ENCODE measurements at regions not wholly inside any gene's neighbourhood (a gene's known extent, or its start where the extent isn't known, plus 50 kb on each side); places are given as distances from the start of the nearest gene placed in this dataset.

- Mint-ChIP-seq H3K27me3 (peaks cover 3% of the 10 kb centered on the region), H3K9me3 (no peaks in the 10 kb centered on the region), H3K27ac (no peak overlapping the region), H3K4me3 (no peak overlapping the region), H3K4me1 (no peaks in the 10 kb centered on the region)
- ATAC-seq (no peak), DNase-seq (no peak)
Measured at GRCh38 chr9:85408494-85408893, 333.3 kb downstream of the AGTPBP1 start.

DNA sequence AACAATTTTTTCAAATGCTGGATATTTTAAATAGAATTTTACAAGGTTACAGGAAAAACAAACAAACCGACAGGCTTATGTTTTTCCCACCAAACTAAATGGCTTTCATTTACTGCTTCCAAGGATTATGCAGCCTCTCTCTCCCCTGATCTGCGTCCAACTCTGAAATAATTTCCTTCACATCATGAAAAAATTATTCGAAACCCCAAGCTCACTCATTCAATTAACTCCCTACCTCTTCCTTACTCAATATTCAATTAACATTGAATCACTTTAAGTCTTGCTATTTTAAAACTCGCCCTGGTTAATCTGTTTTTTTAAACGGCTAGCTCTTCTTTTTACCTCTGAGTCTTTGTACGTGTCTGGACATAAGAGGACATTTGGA lies 336.2 kb downstream of the AGTPBP1 start:
- ATAC-seq (no peak), DNase-seq (no peak)
- H3K4me1 Mint-ChIP-seq = no peaks in the 10 kb centered on the region
- H3K27ac Mint-ChIP-seq = no peak overlapping the region
- H3K27me3 Mint-ChIP-seq = peaks cover 14% of the 10 kb centered on the region
- no peaks in the 10 kb centered on the region for H3K9me3 Mint-ChIP-seq
- no peak overlapping the region for H3K4me3 Mint-ChIP-seq

DNA sequence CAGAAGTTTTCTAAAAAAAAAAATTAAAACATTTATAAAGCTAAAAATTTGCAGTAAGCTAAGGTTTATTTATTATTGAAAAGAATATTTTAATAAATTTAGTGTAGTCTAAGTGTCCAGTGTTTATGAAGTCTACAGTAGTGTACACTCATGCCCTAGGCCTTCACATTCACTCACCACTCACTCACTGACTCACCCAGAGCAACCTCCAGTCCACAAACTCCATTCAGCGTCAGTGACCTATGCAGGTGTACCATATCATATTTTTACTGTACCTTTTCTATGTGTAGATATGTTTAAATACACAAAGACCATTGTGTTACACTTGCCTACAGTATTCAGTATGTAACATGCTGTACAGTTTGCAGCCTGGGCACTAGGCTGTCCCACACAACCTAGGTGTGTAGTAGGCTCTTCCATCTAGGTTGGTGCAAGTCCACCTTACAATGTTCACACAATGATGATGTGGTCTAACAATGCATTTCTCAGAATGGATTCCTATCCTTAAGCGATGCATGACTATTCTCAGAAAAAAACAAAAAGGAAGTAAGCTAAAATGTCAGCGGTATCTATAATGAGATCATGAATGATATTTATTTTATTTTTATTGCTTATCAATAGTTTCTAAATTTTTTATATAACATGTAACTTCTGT lies 336.7 kb downstream of the AGTPBP1 start:
- no peaks in the 10 kb centered on the region for H3K4me1 Mint-ChIP-seq
- peaks cover 15% of the 10 kb centered on the region for H3K27me3 Mint-ChIP-seq
- ATAC-seq (no peak), DNase-seq (no peak)
- H3K4me3 Mint-ChIP-seq = no peak overlapping the region
- H3K9me3 Mint-ChIP-seq = no peaks in the 10 kb centered on the region
- H3K27ac Mint-ChIP-seq = no peak overlapping the region

DNA sequence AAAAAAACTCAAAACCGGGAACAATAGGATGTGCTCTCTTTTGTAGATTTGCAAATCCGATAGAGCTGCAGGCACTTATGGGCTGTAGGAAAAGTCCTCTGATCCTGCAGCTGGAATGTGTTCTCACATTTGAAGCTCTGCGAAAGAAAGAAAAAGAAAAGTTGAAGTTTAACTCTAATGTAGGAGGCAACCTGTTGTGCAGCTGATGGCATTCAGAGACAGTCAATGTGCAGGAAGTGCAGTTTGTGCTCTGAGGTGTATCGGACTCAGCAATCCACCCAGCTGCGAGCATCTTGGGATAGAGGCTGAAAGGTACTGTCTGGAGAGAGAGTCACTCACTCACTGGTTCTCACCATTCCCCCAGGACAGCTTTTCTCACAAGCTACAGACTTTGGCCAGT lies 339.2 kb downstream of the AGTPBP1 start:
- no peaks in the 10 kb centered on the region for H3K9me3 Mint-ChIP-seq
- no peaks in the 10 kb centered on the region for H3K4me1 Mint-ChIP-seq
- H3K27ac Mint-ChIP-seq = no peak overlapping the region
- H3K27me3 Mint-ChIP-seq = peaks cover 15% of the 10 kb centered on the region
- H3K4me3 Mint-ChIP-seq = no peak overlapping the region
- no peak for ATAC-seq
- DNase-seq = no peak

DNA sequence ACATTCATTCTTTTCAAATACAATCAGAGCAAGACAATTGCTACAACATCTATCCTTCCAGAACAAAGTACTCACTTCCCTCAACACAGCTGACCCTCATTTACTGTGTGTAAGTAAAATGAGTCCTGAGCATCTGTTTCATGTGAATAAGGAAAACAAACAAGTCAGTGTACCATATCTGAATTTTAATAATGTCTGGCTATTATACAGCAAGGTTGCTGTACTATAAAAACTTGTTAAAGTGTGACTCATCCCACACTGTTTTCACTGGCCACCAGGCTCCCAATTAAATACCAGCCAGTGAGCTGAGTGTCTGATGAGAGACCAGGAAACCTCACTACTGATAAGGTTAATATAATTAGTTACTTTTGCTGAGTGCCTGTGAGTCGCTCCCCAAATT lies 339.8 kb downstream of the AGTPBP1 start:
- no peak for DNase-seq
- Mint-ChIP-seq H3K27ac (no peak overlapping the region), H3K4me1 (no peaks in the 10 kb centered on the region)

GRCh38 chr9:85397005-85397404 lies 344.7 kb downstream of the AGTPBP1 start:
- no peak overlapping the region for H3K4me3 Mint-ChIP-seq
- DNase-seq = no peak
- ATAC-seq = no peak
- H3K27me3 Mint-ChIP-seq = peaks cover 22% of the 10 kb centered on the region
- H3K4me1 Mint-ChIP-seq = no peaks in the 10 kb centered on the region
- H3K9me3 Mint-ChIP-seq = no peaks in the 10 kb centered on the region
- no peak overlapping the region for H3K27ac Mint-ChIP-seq

More for the DNA sequence above, 339.8 kb downstream of the AGTPBP1 start:
- no peak for ATAC-seq
- Mint-ChIP-seq H3K9me3 (no peaks in the 10 kb centered on the region), H3K4me3 (no peak overlapping the region), H3K27me3 (peaks cover 15% of the 10 kb centered on the region)

DNA sequence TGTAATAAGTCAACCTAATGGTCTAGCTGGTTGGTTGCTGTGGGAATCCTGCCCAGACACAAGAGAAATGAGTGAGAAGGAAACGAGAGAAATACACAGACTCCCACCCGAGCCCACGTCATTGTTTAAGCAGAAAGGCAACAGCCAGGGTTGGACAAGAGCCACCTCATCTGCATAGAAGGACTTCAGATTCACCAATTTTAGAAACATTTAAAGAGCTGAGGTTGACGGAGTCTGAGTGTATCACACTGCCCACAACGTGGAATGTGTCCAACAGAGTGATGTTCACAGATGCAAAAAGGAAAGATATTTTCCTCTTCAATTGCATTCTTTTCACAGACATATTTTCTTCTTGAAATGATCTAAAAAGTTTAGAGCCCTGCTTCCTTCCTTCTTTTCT lies 349.5 kb downstream of the AGTPBP1 start:
- Mint-ChIP-seq H3K4me1 (no peaks in the 10 kb centered on the region), H3K9me3 (no peaks in the 10 kb centered on the region), H3K4me3 (no peak overlapping the region), H3K27ac (no peak overlapping the region), H3K27me3 (peaks cover 23% of the 10 kb centered on the region)
- no peak for ATAC-seq
- no peak for DNase-seq

GRCh38 chr9:85377731-85378289 lies 363.9 kb downstream of the AGTPBP1 start:
- Mint-ChIP-seq H3K4me1 (peaks cover 7% of the 10 kb centered on the region), H3K27ac (peak overlapping the region in 1 of 2 donors; percentile 31), H3K27me3 (peaks cover 21% of the 10 kb centered on the region), H3K9me3 (no peaks in the 10 kb centered on the region), H3K4me3 (no peak overlapping the region)
- DNase-seq (peak; percentile 2 to 11), ATAC-seq (peak; percentile 78)

DNA sequence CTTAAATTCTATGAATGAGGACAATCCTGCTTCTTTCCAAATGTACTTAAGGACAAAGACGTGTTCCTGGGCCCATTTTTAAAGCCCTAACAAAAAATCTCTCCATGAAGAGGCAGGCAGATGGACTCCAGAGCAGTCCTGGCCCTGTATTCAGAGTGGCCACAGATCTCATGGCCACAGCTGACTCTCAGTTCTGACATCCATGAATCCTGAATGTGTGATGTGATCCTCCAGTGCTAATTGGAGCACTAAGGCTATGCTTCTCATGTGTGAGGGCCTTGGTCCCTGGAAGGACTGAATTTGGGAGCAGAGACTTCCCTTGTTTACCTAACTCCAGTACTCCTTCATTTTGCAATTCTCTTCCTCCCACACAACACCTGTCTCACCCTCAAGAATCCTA lies 373.0 kb downstream of the AGTPBP1 start:
- Mint-ChIP-seq H3K4me3 (no peak overlapping the region), H3K27ac (no peak overlapping the region), H3K27me3 (no peaks in the 10 kb centered on the region), H3K4me1 (no peaks in the 10 kb centered on the region), H3K9me3 (no peaks in the 10 kb centered on the region)
- no peak for DNase-seq
- no peak for ATAC-seq

- ATAC-seq = no peak
Measured at GRCh38 chr9:85359161-85359560, 382.6 kb downstream of the AGTPBP1 start.

GRCh38 chr9:85349046-85349445 lies 392.7 kb downstream of the AGTPBP1 start:
- ATAC-seq = no peak
- no peaks in the 10 kb centered on the region for H3K27me3 Mint-ChIP-seq
- H3K9me3 Mint-ChIP-seq = no peaks in the 10 kb centered on the region
- no peaks in the 10 kb centered on the region for H3K4me1 Mint-ChIP-seq
- no peak overlapping the region for H3K4me3 Mint-ChIP-seq
- no peak for DNase-seq
- no peak overlapping the region for H3K27ac Mint-ChIP-seq

More at GRCh38 chr9:85359161-85359560, 382.6 kb downstream of the AGTPBP1 start:
- no peak overlapping the region for H3K4me3 Mint-ChIP-seq
- H3K4me1 Mint-ChIP-seq = no peaks in the 10 kb centered on the region
- DNase-seq = no peak
- H3K9me3 Mint-ChIP-seq = peaks cover 0 to 14% of the 10 kb centered on the region in 2 donors
- H3K27ac Mint-ChIP-seq = no peak overlapping the region
- peaks cover 22% of the 10 kb centered on the region for H3K27me3 Mint-ChIP-seq

DNA sequence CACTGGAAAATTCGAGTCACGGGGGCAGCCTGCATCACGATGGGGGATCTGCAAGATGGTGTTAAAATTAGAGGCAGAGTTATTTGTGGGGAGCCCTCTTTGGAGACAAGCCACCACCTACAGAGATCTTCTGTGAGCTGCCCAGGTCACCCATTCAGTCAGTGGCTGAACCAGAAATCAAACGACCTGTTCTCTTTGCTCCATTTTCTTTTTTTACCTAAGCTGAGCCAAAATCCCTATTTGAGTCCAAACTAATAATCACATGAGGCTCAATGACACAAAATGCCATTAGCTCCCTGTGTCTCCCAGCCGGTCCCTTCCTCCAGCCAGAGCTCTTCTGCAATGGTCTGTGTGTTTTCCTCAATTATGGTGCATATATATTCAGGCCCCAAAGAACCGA lies 394.2 kb downstream of the AGTPBP1 start:
- Mint-ChIP-seq H3K4me1 (no peaks in the 10 kb centered on the region), H3K27me3 (peaks cover 10% of the 10 kb centered on the region), H3K9me3 (no peaks in the 10 kb centered on the region), H3K4me3 (no peak overlapping the region), H3K27ac (no peak overlapping the region)
- DNase-seq = no peak
- no peak for ATAC-seq

DNA sequence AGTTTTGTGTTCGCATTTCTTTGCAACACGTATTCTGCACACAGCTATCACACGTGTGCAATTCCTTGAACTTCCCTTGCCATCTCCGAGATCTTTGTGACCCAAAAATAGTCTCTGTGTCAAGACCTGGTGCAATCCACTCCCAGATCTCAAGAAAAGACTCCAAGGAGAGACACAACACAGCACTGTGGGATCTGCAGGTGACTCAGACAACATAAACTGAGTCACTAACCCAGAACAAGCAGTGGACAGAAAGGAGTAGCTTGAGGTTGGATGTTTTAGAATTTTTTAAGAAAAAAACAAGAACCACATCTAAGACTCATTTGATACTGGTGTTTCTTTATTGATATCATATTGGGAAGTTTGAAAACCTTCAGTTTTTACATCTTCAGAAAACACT lies 396.9 kb downstream of the AGTPBP1 start:
- no peaks in the 10 kb centered on the region for H3K9me3 Mint-ChIP-seq
- no peaks in the 10 kb centered on the region for H3K4me1 Mint-ChIP-seq
- no peak overlapping the region for H3K4me3 Mint-ChIP-seq
- peaks cover 21% of the 10 kb centered on the region for H3K27me3 Mint-ChIP-seq
- no peak overlapping the region for H3K27ac Mint-ChIP-seq
- no peak for ATAC-seq
- DNase-seq = no peak

DNA sequence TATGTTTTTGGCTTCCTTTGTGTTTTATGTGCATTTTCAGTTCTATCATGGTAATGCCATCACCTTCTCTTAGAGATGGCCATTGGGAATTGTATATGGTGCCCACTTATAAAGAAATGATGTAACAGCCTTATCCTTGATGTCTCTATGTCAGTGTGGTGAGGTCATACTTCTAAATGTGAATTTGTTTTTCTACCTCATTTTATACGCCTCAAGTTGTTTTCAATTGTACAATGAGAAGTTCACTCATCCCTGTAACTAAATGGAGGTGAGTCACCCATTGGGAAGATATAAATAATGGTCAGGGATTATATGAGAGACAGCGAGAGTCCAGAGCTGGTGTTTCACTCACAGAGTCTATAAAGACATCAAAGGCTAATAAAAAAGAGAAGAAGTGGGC lies 402.4 kb downstream of the AGTPBP1 start:
- no peak for ATAC-seq
- H3K27me3 Mint-ChIP-seq = peaks cover 45% of the 10 kb centered on the region

DNA sequence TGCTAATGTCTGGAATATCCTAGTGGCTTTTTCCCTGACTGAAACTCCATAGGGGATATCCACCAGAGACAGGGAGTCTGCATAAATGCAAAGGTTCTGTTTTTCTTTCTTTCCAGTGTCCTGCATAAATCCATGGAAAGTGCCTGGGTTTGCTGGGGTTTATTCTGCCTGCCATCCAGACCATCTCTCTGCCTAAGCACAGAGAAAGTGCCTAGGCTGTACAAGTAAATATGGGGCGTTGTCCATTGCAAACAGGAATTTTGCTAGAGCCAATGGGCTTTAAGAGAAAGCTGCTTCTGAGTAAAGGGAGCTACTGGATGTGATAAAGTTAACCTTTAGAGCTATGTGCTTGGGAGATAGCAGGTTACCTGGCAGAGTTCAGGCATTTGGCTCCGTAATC lies 407.5 kb downstream of the AGTPBP1 start:
- Mint-ChIP-seq H3K4me1 (no peaks in the 10 kb centered on the region), H3K27ac (no peak overlapping the region), H3K27me3 (peaks cover 18% of the 10 kb centered on the region), H3K4me3 (no peak overlapping the region), H3K9me3 (peaks cover 0 to 1% of the 10 kb centered on the region in 2 donors)
- no peak for DNase-seq
- ATAC-seq = no peak

More for the DNA sequence above, 402.4 kb downstream of the AGTPBP1 start:
- H3K9me3 Mint-ChIP-seq = peaks cover 0 to 4% of the 10 kb centered on the region in 2 donors
- no peak for DNase-seq
- H3K4me3 Mint-ChIP-seq = no peak overlapping the region
- H3K27ac Mint-ChIP-seq = no peak overlapping the region
- no peaks in the 10 kb centered on the region for H3K4me1 Mint-ChIP-seq

DNA sequence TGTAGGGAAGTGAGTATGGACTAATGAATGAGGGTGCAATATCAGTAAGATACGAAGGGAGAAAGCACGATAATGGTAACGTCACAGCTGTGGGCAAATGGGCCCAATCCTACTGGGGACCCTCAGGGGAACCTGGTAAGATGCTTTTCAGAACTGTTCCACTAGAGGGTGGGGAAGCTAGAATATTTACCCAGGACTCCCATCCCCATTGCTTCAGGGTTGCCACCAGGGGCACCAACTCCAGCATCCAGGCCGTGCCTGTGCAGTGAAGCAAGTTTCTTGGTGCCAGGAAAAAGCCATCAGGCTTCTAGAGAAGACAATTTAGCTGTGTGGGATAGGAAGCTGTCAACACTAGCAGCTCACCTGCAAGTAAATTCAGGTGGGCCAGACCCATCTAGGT lies 409.3 kb downstream of the AGTPBP1 start:
- peaks cover 1% of the 10 kb centered on the region for H3K27me3 Mint-ChIP-seq
- no peak overlapping the region for H3K4me3 Mint-ChIP-seq
- peak; percentile 45 for ATAC-seq
- H3K4me1 Mint-ChIP-seq = no peaks in the 10 kb centered on the region
- no peak overlapping the region for H3K27ac Mint-ChIP-seq
- no peak for DNase-seq
- H3K9me3 Mint-ChIP-seq = peaks cover 0 to under 1% of the 10 kb centered on the region in 2 donors

DNA sequence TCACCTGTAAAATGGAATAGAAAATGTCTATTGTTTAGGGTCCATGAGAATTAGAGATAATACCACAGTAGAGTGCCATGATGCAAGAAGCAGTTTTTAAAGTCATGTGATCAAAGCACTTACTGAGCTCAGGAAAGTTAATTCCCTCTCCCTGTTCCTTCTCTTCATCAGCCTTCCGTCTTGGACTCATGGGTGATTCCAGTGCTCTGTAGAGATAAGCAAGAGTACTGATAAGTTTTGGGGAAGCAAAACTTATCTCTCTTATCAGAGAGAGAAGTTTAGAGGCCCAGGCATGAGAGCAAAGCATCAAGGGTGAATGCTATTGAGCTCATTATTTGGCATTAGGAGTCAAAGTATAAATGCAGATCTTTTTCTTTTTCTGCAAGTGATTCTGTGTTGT lies 410.1 kb downstream of the AGTPBP1 start:
- Mint-ChIP-seq H3K9me3 (peaks cover 0 to 7% of the 10 kb centered on the region in 2 donors), H3K27me3 (peaks cover 8% of the 10 kb centered on the region), H3K4me1 (no peaks in the 10 kb centered on the region), H3K27ac (no peak overlapping the region), H3K4me3 (no peak overlapping the region)
- no peak for ATAC-seq
- DNase-seq = no peak
